HG03095 (cell line): ENCODE measurements at regions not wholly inside any gene's neighbourhood (a gene's known extent, or its start where the extent isn't known, plus 50 kb on each side); places are given as distances from the start of the nearest gene placed in this dataset.

ENCODE experiments used
- ATAC-seq: cut with Tn5 transposase; IDR thresholded peaks from one replicate; pipeline ENCODE4 v1.9.1; 2021; ENCODE audit warnings: moderate library complexity; ENCODE audit not compliant: unreplicated experiment

DNA sequence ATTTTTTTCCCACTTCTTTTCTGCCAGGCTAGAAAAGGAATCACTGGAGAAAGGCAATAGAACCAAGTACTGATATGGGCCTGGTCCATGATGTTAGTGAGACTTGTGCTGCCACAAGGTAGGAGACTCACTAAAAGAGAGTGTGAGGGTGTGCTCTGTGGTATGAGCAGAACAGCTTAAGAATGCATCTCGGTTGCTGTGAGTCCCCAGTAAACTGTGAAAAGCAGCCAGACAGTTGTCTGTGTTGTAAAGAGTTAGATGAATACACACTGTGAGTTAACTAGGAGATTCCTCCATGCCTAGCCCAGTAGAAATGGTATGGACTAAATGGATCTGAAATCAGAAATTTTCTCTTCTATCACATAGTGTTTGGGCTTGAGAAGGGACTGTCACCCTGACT, 1177.3 kb upstream of the MIR17HG start:
- no peak for ATAC-seq

DNA sequence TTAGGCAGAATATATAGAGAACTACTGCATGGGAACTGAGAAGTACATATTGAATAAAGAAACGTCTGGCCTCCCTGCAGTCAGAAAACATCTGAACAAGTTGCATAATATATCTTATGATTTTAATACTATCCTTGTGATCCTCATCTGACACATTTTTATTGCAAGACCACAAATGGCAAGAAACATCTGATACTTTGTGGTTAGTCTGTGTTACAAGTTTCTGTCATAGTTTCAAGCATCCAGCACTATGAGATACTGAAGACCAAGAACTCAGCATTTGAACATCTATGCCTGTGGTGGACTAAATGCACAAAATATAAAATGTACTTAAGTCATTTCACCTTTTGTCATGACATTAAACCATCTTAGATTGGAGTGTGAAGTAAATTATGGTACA, 1175.8 kb upstream of the MIR17HG start:
- no peak for ATAC-seq

DNA sequence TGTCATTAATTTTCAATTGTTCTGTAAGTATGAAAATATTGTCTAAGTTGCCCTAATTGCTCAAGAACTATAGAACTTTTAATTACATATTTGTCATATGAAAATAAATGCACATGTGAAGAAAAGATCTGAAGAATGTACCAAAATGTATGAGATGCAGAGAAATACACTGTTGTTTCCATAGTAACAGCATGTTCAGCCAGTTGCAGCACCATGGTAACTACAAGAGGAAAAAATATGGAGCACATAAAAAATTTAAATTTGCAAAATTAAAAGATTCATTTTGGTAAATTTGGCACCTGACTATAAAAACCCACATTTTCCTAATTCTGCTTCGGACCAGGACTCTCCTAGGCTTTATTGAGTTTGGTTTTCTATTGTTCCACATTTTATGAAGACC, 1170.0 kb upstream of the MIR17HG start:
- no peak for ATAC-seq

DNA sequence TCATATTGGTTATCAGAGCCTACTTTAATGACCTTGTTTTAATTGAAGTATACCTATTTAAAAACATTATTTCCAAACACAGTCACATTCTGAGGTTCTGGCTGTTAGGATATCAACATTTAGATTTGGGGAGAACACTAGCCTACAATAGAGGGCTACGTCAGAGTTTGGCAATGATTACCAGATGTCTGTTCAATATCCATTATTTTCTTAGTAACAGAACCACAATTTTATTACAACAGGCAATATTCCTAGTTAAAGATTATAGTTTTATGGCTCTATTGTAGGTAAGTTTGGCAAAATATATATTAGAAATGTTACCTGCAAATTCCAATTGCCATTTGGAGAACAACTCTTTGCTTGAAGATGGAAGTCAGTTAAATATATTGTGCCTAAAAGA, 1163.1 kb upstream of the MIR17HG start:
- no peak for ATAC-seq

DNA sequence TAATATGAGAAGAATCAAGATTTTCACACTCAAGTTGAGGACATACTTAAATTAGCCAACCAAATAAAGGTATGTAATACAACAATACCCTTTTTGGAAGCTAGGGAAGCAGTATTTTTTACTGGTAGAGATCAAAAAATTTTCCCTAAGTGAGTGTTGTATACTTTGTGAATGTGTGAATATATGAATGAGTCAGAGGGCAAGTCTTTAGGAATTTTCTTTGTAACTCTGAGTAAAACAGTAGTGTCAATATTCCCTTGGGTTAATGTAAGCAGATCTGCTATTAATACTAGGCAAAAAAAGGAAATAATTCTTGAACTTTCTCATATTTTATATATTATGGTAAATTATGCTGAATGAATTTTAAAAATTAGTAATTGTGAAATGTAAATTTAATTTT, 1161.8 kb upstream of the MIR17HG start:
- ATAC-seq = no peak

DNA sequence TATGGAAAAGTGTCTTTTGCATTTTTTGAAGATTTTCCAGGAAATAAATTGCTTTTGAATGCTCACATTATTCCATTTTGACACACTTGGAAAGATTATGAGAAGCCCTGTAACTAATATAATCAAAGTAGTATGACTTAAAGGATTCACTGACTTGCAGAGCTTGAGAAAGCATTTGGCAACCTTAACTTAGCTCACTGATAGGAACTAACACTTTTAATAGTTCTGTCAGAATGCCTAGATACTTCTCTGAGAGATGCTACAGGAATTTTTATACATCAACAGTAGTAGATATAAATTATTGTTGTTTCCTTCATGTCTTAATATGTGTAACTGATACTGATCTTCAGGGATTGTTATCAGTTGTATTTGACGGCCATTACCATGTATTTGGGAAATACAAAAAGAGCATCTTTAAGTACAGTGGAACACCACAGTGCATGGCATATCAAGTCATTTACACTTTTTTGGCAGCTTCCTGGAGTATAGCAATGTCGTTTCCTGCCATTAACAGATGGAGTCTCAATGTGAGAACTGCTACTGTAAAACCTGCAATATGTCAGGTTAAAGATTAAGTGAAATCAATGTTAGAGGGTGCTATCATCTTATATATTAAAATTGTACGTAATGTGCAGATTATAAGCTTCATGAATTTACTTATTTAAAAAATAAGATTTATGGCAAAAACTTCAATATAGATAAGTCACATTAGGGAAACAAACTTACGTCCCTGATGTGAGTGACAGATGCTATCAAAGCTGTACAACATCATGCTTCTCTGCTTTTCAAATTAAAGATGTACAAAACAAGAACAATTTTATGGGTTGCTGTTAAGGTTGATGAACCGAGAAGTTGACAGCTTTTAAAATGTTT, 1159.8 kb upstream of the MIR17HG start:
- ATAC-seq = no peak

DNA sequence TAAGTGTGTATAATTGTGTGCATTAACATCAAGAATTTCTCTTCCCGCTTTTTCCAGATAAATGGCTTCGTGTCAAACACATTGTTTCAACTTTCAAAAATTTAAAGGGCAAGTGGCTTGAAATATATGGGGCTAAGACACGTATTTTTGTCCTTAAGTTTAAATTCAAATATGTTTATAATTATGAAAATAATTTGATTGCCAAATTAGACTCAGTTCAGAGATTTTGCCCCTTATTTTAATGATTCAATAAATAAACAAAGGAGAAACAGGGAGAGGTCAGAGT, 1159.2 kb upstream of the MIR17HG start:
- ATAC-seq = no peak

DNA sequence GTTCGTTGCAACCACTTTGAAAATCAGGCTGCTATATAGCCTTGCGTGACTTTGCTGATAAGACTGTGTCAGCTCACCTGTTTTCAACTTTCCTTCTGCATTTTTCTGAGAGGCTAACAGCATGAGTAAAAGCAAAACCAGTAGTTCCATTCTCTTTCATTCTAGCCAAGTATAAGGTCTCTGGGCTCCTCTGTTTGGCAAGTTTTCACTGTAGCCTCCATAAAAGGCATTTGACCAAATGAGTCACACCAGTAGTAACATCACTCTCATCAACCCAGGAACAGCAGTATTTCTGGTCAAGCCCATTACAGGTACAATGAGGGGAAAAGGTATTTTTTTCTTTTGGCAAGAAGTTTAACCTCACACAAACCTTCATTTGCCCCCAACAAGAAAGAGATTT, 1149.8 kb upstream of the MIR17HG start:
- no peak for ATAC-seq

DNA sequence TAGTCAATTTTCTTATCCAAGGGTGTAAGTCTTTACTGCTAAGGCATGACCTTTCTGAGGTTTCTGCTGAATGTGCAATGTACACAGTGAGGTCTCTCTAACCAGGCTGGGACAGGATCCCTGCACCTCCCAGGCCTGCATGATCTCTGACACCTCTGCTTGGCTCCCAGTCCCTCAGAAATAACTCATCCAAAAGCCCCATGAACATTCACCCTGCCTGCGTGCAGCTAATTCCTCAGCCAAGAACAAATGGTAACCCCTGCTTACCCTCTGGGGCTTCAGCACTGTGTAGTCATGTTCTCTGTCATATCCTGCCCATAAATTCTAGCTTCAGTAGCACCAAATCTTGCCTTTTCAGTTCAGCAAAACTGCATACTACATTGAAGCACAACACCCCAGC, 1146.3 kb upstream of the MIR17HG start:
- no peak for ATAC-seq

DNA sequence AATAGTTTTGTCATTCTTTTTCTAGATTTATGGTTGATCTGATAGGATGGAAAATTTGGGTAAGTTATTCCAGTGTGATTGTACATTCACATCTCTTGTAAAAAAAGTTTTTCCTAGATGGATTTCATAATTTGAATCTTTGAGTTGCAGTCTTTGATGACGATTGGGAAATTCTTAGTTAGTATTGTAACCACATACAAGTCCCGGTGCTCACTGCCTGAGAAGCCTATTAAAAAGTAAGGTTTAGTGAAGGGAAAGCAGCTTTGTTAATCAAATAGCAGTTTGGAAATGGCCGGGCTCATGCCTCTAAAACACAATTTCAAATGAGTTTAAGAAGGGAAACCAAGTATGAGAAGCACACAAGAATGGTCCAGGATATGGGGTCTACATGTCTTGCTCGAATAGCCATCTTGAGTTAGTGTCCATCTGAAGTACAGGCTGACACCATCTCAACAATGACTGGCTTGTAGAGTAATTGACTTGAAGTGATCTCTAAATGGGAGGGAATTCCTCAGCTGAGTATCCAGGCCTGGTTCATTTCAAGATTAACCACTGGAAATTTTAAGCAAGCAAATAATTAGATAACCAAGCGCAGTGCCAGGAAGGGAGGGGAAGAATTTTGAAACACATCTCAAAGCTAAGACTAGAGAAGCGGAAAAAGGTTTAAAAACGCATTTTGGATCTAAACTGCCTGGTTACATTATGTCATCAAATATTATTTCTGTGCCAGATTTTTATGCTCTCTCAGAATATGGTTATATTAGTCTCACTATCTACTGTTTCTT, 1145.6 kb upstream of the MIR17HG start:
- no peak for ATAC-seq

DNA sequence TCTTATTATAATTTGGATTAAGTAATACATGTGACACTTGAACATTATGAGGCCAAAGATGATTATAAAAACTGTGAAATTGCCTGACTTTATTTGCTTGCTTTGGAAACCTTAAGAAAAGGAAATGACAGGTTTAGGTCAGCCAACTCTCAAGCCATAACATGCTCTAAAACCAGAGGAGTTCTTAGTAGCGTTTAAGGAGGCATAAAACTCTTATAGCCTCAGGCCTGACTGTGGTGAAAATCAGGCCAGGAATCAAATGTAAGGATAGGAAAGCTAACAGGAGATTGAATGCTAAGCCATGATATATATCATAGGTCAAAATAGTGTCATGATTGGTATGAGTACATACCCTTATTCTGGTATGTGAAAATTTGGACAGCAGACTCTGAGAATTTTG, 1142.4 kb upstream of the MIR17HG start:
- no peak for ATAC-seq

DNA sequence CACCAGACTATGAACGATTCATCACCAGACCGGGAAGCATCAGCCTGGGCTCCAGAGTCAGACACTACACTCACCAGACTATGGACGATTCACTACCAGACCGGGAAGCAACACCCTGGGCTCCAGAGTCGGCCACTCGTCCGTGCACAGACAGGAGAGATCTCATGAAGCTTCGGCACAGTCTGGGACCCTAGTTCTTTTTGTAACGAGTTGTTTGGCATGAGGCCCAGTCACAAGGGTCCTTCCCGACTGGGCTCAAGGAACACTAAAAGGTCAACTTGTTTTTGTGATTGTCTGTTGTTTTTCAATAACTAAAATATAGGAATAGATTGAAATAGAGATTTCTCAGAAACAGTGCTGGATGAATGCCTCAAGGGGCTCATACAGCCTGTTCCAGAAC, 1141.6 kb upstream of the MIR17HG start:
- no peak for ATAC-seq

DNA sequence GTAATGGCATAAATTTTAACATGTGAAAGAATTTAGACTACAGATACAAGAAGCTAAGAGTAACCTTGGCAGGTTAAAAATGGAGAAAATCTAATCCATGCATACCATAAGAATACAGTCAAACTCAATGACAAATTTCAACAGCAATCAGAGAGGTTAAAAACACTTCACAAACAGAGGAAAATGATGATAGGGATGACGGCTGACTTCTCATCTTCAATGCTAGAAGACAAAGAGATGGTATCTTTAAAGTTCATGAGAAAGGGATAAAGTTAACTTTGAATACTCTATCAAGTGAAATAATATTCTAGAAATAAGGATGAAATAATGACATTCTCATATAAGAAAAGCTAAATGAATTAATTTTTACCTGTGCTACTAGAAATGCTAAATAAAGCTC, 1130.2 kb upstream of the MIR17HG start:
- ATAC-seq = no peak

DNA sequence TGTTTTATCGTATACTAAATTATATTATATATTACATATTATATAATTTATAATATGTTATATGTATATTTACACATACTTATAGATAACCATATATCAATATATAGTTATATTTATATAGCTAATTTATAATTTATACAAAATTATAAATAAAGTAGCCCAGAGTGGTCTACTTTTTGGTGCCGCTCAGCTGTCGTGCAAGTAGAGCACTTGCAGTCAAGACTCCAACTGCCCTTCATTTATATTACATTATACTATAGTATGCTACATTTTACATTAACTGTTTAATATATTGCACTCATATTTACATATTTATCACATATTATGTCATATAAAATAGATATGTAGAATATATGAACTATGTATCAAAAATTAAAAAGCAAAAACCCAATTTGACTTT, 1124.7 kb upstream of the MIR17HG start:
- ATAC-seq = no peak

DNA sequence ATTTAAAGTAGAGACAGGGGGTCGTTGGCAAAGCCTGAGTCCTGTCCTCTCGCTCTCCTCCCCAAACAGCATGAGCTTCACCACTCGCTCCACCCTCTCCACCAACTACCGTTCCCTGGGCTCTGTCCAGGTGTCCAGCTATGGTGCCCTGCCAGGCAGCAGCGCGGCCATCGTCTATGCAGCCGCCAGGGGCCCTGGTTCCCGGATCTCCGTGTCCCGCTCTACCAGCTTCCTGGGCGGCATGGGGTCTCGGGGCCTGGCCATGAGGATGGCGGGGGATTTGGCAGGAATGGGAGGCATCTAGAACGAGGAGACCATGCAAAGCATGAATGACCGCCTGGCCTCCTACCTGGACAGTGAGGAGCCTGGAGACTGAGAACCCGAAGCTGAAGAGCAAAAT, 1117.2 kb upstream of the MIR17HG start:
- no peak for ATAC-seq

DNA sequence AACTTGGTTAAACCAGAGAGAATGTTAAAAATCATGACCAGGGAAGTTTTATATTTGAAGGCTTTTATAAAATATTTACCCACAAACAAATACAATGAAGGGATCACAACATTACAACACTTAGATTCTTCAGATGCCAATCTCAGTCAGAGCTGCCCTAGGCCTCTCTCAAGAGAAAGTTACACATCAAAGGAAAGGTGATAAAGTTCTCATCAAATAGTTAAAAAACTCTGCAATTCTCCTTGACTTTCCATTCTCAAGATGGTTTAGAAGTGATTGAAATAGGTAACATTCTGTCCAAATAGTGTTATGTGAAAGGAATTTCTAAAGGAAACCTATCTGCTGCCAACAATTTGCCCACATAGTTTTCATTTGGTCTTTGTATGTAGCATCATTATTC, 1115.2 kb upstream of the MIR17HG start:
- ATAC-seq = no peak

DNA sequence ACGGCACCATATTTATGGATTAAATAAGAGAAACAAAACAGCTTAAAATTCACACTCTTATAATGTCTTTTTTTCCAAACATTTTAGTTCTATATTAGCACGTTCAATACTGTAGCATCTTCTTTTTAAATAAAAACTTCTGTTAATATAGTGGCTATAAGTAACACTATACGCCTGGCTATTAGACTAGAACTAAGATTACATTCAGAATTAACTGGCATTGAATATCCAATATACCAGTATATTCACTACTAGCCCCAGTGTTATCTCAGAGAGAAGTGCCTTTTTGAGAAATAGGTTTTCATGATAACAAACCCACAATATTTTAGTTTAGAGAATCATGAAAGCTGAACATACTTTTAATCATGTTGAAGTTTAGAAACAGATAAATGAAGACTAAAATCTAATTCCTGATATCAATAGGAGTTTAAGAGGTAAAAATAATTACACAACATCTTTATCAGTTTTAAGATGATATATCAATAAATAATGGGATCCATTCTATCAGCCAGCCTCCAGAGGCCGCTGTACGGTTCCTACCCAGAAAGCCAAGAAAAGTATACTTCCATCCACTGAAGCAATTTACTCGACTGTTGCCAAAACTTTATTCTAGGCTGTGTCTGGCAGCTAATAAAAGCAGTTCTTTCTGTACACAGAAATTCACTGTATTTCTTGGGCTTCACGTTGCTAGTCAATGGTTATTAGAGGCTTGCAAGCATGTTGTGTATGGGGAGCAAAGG, 1113.4 kb upstream of the MIR17HG start:
- no peak for ATAC-seq

DNA sequence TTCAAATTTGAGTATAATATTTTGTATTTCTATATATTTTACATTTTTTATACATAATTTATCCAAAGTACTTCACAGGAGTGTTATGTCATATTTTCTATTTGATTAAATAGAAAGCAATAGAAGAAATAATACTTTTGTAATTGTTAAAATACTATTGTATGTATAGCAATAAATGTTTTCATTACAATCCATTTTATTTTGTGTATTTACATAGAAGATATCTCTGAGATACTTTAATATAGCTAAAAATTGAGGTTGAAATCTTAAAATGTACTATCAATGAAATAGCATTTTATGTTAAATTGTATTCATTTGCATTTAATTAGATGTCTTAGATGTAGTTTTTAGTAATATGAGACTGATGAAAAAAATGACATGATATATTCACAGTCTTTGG, 1109.6 kb upstream of the MIR17HG start:
- no peak for ATAC-seq

DNA sequence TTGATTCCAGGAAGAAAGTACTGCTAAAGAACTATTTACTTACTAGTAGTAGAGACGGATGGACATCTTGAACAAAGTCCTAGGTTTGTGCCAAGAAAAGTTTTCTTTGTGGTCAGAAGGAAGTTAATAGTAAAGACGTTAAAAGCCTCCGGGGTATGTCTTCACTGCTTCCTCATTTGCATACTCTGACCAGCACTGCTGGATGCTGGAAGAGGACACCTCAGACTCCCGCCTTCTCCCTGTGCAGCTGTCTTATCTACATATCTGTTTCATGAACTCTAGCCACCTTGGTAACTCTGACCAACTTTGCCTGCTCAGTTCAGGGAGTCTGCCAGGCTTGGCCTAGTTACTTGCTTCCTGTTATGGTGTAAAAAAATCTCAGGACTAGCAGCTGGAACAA, 1109.1 kb upstream of the MIR17HG start:
- ATAC-seq = no peak

DNA sequence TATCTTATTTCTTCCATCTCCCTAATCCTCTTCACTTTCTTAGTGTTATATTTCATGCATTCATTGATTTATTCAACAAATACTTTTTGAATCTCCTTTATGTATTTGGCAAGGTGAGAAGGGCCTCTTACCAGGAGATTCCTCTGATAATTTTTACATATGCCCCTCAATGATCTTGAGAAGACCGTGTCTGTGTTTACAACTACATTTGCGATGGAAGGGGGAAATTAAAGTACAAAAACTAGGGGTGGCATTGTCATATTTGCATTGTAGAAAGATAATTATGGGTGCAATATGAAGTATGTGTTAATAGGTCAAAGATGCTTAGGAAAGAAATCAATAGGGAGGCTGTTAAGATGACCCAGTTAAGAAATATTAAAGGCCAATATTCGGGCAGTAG, 1108.4 kb upstream of the MIR17HG start:
- ATAC-seq = no peak

DNA sequence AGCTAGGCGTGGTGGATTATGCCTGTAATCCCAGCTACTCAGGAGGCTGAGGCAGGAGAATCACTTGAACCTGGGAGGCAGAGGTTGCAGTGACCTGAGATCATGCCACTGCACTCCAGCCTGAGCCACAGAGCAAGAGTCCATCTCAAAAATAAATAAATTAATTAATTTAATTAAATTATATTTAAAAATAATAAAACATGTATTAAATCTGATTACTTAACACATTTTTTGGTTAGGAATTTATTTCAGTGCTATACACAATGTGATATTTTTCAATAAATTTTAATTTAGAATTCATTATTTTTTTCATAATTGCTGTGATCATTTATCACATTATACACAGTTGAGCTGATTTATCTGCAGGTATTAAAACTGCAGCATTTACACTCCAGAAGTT, 1101.5 kb upstream of the MIR17HG start:
- ATAC-seq = no peak
